NCI-H524 (cell line): ENCODE measurements at regions not wholly inside any gene's neighbourhood (a gene's known extent, or its start where the extent isn't known, plus 50 kb on each side); places are given as distances from the start of the nearest gene placed in this dataset.

Experiments used
- DNase-seq, 2 experiments: peaks; one replicate each; lab custom pipeline; 2025; lab: John Stamatoyannopoulos, UW

GRCh38 chr15:69946870-69947269 is 150.8 kb downstream of the TLE3 start:
- DNase-seq, result no peak

- DNase-seq, result no peak
Observed at GRCh38 chr15:69947394-69947793, 150.3 kb downstream of the TLE3 start.

GRCh38 chr15:69949485-69949884 is 148.2 kb downstream of the TLE3 start:
- DNase-seq, result no peak

- DNase-seq, result no peak
Observed at GRCh38 chr15:69951256-69951897, 146.3 kb downstream of the TLE3 start.

GRCh38 chr15:69951898-69952555 is 145.7 kb downstream of the TLE3 start:
- DNase-seq, result no peak

GRCh38 chr15:69953051-69953450 is 144.7 kb downstream of the TLE3 start:
- DNase-seq, result no peak

- DNase-seq, result no peak
Observed at GRCh38 chr15:69953816-69954215, 143.9 kb downstream of the TLE3 start.

- no peak for DNase-seq
Observed at GRCh38 chr15:69954666-69955065, 143.1 kb downstream of the TLE3 start.

GRCh38 chr15:69955240-69955894 is 142.3 kb downstream of the TLE3 start:
- no peak for DNase-seq

GRCh38 chr15:69956417-69956816 is 141.3 kb downstream of the TLE3 start:
- DNase-seq, result no peak

- DNase-seq, result no peak
Observed at GRCh38 chr15:69957175-69957574, 140.5 kb downstream of the TLE3 start.

GRCh38 chr15:69958496-69959084 is 139.1 kb downstream of the TLE3 start:
- peak in 1 of 2 experiments; percentile 20 for DNase-seq

GRCh38 chr15:69962561-69962960 is 135.2 kb downstream of the TLE3 start:
- DNase-seq, result no peak

GRCh38 chr15:69963385-69963784 is 134.3 kb downstream of the TLE3 start:
- DNase-seq, result no peak

- no peak for DNase-seq
Observed at GRCh38 chr15:69971771-69972170, 125.9 kb downstream of the TLE3 start.

- peak; percentile 57 to 78 for DNase-seq
Observed at GRCh38 chr15:69972436-69972835, 125.3 kb downstream of the TLE3 start.

GRCh38 chr15:69973102-69973714 is 124.5 kb downstream of the TLE3 start:
- DNase-seq, result no peak

- no peak for DNase-seq
Observed at GRCh38 chr15:69973880-69974279, 123.8 kb downstream of the TLE3 start.

GRCh38 chr15:69974321-69974720 is 123.4 kb downstream of the TLE3 start:
- DNase-seq, result peak; percentile 92 to 99

GRCh38 chr15:69976366-69976994 is 121.2 kb downstream of the TLE3 start:
- no peak for DNase-seq

- no peak for DNase-seq
Observed at GRCh38 chr15:69978603-69979002, 119.1 kb downstream of the TLE3 start.

GRCh38 chr15:69979262-69979661 is 118.5 kb downstream of the TLE3 start:
- DNase-seq, result peak; percentile 26 to 57
